Psoas muscle (tissue), 7 donors: ENCODE measurements at regions not wholly inside any gene's neighbourhood (a gene's known extent, or its start where the extent isn't known, plus 50 kb on each side); places are given as distances from the start of the nearest gene placed in this dataset.

Experiments
- ATAC-seq, 4 donors: fragments of 200-7000 bp; cut with Tn5 transposase; one replicate each; pipeline ENCODE4 v1.9.1; 2020; ENCODE audit warnings: moderate library complexity in 3 of 4, mild to moderate bottlenecking in 2 of 4
- DNase-seq, 2 donors: peaks; one replicate each; pipeline ENCODE4 v3.0.0-alpha.2; 2020
- H3K27ac ChIP-seq: fragments of 200-600 bp; one replicate; pipeline ENCODE4 v1.8.0; 2022
- H3K27me3 ChIP-seq, 3 donors: fragments of 200-600 bp in 1 of 3; one replicate each; pipeline versions ENCODE4 v1.6.1 to v1.8.0; 2013 to 2022; ENCODE audit warnings: low read length in 2 of 3, mild to moderate bottlenecking in 2 of 3, moderate library complexity in 1 of 3; ENCODE audit not compliant: insufficient read depth in 3 of 3
- H3K36me3 ChIP-seq, 2 donors: fragments of 200-600 bp in 1 of 2; one replicate each; pipeline versions ENCODE4 v1.6.1 to v1.8.0; 2013 to 2022; ENCODE audit warnings: low read depth in 1 of 2, mild to moderate bottlenecking in 1 of 2, moderate library complexity in 1 of 2; ENCODE audit not compliant: insufficient read depth in 1 of 2
- H3K4me1 ChIP-seq: fragments of 200-600 bp; one replicate; pipeline ENCODE4 v1.8.0; 2022
- H3K4me3 ChIP-seq: fragments of 200-600 bp; one replicate; pipeline ENCODE4 v1.8.0; 2022; ENCODE audit warnings: mild to moderate bottlenecking
- H3K9me3 ChIP-seq: fragments of 200-600 bp; one replicate; pipeline ENCODE4 v1.8.0; 2022
- CTCF ChIP-seq: fragments of 200-600 bp; IDR thresholded peaks from one replicate; pipeline ENCODE4 v1.8.0; 2022; ENCODE audit warnings: antibody characterized with exemption
- WGBS, 3 donors: extraction: QIAGEN DNeasy Blood & Tissue Kit; methylation state at CpG; one replicate each; pipeline versions ENCODE4 v1.1.6 to v1.1.7; 2013; 5-methylcytosine and 5-hydroxymethylcytosine counted together
- intact Hi-C, 2 donors: fragments of 100-400 bp; cut with DNase I; formaldehyde crosslinking; loops; one replicate each; pipeline versions ENCODE4 v1.11.0 to v1.14.2; 2022
- donor health status: healthy with polysubstance abuse.
- donor health status: DM: no; HTN: no; CAD: no; lungs with moderate emphysema.
- donor health status: Bipolar disorder and iron deficiency.
- donor health status: healthy.
- donor health status: DM: yes; HTN: yes; CAD: no.
- donor health status: DM: no; HTN: no; CAD: no.
- donor health status: DM: yes; HTN: yes; CAD: no.

- intact Hi-C loops, result no loop called here
- Histone ChIP-seq H3K36me3 (no peaks in the 10 kb centered on the region), H3K4me1 (no peaks in the 10 kb centered on the region), H3K27ac (no peak overlapping the region), H3K27me3 (no peaks in the 10 kb centered on the region), H3K4me3 (no peak overlapping the region), H3K9me3 (no peaks in the 10 kb centered on the region)
- no peak for TF ChIP-seq CTCF
- DNase-seq (no peak), ATAC-seq (no peak)
- WGBS, 3 donors, result 33 to 49% (median 35%) methylated on average over 3 of the region's 3 CpGs
Measured at GRCh38 chr15:95162069-95162468, 930.7 kb downstream of the MCTP2 start.

GRCh38 chr15:95162531-95162930, 931.2 kb downstream of the MCTP2 start:
- no peak for DNase-seq
- no peaks in the 10 kb centered on the region for H3K9me3 ChIP-seq
- no peaks in the 10 kb centered on the region for H3K4me1 ChIP-seq
- no peaks in the 10 kb centered on the region for H3K27me3 ChIP-seq
- intact Hi-C loops, result no loop called here
- no peaks in the 10 kb centered on the region for H3K36me3 ChIP-seq
- no peak for ATAC-seq
- no peak overlapping the region for H3K27ac ChIP-seq
- no peak overlapping the region for H3K4me3 ChIP-seq
- TF ChIP-seq CTCF, result no peak

GRCh38 chr15:95162967-95163531, 931.7 kb downstream of the MCTP2 start:
- no peak overlapping the region for H3K27ac ChIP-seq
- H3K36me3 ChIP-seq, result no peaks in the 10 kb centered on the region
- TF ChIP-seq CTCF, result no peak
- DNase-seq, result no peak
- H3K9me3 ChIP-seq, result no peaks in the 10 kb centered on the region
- no peak overlapping the region for H3K4me3 ChIP-seq
- H3K27me3 ChIP-seq, result no peaks in the 10 kb centered on the region
- no peaks in the 10 kb centered on the region for H3K4me1 ChIP-seq
- peak in 1 of 4 donors; percentile 37 for ATAC-seq
- 40 to 57% (median 41%) methylated on average over 7 of the region's 7 CpGs for WGBS, 3 donors
- intact Hi-C loops, result no loop called here

- Histone ChIP-seq H3K4me3 (no peak overlapping the region), H3K27ac (no peak overlapping the region), H3K27me3 (no peaks in the 10 kb centered on the region), H3K4me1 (no peaks in the 10 kb centered on the region), H3K36me3 (no peaks in the 10 kb centered on the region), H3K9me3 (no peaks in the 10 kb centered on the region)
- DNase-seq (no peak), ATAC-seq (no peak)
- intact Hi-C loops, result no loop called here
- WGBS, 3 donors, result 33 to 47% (median 39%) methylated on average over 1 of the region's 1 CpG
- no peak for TF ChIP-seq CTCF
Measured at GRCh38 chr15:95168152-95168551, 936.8 kb downstream of the MCTP2 start.

GRCh38 chr15:95168951-95169431, 937.6 kb downstream of the MCTP2 start:
- intact Hi-C loops, result no loop called here
- no peak for TF ChIP-seq CTCF
- no peaks in the 10 kb centered on the region for H3K27me3 ChIP-seq
- no peak for DNase-seq
- no peak for ATAC-seq
- H3K9me3 ChIP-seq, result no peaks in the 10 kb centered on the region
- H3K27ac ChIP-seq, result no peak overlapping the region
- H3K4me3 ChIP-seq, result no peak overlapping the region
- H3K4me1 ChIP-seq, result no peaks in the 10 kb centered on the region
- WGBS, 3 donors, result 51 to 55% (median 52%) methylated on average over 5 of the region's 5 CpGs
- no peaks in the 10 kb centered on the region for H3K36me3 ChIP-seq
